D341Med (cell line): ENCODE measurements at regions not wholly inside any gene's neighbourhood (a gene's known extent, or its start where the extent isn't known, plus 50 kb on each side); places are given as distances from the start of the nearest gene placed in this dataset.
A peak's percentile ranks its signal among the peaks of the same experiment; 100 is the strongest.

ENCODE experiments used
- DNase-seq: peaks from one replicate; pipeline ENCODE4 v3.0.0; 2012; ENCODE audit warnings: low spot score

DNA sequence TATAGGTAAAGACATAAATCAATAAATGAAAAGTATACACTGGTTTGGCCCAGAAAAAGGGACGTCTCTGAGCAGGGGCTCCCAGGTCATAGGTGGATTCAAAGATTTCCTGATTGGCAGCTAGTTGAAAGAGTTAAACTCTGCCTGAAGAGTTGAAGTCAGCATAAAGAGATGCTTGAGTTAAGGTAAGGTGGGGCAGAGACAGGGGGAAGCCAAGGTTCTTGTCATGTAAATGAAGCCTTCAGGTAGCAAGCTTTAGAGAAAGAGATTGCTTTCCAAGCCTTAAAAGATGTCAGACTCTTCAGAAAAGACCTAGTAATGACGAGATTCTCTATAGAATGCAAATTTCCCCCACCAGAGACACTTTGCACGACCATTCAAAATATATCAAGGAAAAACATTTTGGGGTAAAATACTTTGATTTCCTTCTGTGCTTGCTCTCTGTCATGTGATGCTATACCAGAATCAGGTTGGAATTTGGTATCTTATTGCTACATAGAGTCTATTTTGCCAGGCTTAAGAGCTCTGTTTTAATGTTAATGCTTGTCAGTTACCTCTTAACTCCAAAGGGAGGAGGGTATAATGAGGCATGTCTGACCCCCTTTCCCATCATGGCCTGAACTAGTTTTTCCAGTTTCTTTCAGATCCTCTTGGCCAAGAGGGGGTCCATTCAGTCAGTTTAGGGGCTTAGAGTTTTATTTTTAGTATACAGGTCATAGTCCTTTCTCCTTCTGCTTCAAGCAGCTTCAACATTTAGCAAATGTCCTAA lies 429.6 kb downstream of the ADRA2A start:
- no peak for DNase-seq

DNA sequence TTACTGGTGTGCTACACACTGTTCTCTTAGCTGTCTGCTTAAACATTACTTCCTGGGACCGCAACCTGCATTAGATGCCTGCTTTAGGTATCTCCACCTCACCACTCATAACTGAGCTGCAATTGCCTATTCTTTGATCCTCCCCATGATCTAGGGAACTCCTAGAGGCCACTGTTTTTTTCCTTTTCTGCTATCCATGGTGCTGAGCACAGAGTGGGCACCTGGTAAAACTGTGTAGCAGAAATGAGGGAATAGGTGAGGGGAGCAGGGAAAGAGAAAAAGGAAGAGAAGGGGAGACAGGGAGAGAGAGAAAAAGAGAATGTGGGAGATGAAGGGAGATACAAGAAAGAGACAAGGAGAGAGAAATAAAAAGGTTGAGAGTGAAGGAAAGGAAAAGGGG lies 434.9 kb downstream of the ADRA2A start:
- DNase-seq, result no peak

DNA sequence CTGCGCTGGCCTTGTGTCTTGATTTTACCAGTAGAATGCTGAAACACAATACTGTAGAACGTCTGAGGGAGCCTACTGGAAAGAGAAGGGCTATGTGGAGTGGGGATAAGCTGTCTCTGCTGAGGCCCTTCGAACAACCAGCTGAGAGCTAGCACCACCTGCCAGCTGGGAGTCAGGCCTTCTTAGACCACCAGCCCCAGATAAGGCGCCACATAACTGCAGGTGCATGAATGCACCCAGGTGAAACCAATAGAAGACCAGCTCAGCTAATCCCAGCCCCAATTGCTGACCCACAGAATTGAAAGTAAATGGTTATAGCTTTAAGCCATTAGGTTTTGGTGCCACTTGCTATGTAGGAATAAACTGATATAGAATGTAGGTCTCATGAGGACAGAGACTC lies 438.4 kb downstream of the ADRA2A start:
- no peak for DNase-seq

DNA sequence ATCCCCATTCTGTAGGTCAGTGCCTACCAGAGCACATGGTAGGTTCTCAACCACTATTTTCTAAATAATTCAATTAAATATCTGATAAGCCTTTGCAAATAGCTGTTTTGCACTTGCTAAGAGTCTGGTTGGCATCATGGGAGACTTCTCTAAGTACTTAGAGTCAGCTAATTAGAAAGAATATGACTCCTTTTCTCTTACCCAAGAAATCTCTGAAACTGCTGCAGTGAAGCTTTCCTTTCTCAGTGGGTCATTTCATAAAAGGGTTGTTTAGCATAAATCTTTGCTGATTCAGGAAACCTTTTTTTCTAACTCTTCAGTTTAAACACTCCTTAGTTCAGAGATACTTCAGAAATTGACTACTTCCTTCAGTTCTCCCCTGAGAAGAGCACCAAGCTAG lies 438.9 kb downstream of the ADRA2A start:
- DNase-seq, result no peak

DNA sequence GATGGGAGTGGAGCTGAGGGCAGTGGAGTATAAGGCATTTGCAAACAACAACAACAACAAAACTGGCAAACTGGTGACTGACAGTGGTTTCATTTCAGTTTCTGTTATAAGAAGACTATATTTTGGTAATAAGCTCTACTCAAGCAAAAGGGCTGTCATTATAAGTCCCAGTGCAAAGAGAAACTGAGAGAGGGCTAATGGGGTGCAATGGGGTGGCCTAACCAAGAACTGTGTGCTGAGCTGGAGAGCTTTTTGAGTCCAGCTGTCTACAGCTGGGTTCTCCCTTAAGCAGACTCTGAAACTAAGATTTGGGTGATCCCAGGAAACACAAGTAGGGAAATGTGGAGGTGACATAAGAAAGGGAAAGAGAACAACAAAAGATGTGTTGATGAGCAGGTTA lies 439.3 kb downstream of the ADRA2A start:
- DNase-seq, result no peak

DNA sequence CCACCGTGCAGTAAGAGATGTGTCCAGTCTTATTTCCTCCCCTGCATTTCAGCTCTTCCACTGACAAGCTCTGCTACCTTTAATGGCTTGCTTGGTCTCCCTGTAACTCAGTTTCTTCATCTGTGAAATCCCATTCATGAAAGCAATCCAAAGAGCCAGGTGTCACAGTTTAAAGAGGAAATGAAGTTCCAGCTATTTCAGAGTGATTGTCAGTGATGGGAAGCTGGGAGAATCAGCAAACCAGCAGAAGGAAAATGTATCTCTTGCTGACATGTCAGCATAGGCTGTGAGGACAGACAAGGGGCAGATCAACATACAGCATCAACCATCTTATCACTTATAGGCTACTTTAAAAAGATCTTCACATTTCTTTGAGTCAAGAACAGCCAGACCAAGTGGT lies 445.3 kb downstream of the ADRA2A start:
- DNase-seq, result no peak

DNA sequence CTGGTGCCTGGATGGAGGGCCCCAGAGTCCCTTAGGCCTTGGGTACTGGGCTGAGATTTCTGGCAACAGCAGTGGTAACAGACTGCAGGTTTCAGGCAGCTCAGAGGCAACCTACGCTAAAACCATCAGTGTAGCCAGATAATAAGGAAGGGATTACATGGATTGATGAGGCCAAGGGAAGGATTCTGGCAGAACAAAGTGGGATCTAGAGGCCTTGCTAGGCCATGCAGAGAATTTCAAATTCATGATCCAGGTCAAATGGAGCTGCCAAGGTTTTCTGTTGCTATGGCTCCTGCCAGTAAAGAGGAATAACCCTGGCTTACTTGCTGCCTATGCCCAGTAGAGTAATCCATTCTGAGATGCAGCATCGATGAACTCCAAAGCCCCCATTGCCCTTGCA lies 445.7 kb downstream of the ADRA2A start:
- DNase-seq, result peak; percentile 22

DNA sequence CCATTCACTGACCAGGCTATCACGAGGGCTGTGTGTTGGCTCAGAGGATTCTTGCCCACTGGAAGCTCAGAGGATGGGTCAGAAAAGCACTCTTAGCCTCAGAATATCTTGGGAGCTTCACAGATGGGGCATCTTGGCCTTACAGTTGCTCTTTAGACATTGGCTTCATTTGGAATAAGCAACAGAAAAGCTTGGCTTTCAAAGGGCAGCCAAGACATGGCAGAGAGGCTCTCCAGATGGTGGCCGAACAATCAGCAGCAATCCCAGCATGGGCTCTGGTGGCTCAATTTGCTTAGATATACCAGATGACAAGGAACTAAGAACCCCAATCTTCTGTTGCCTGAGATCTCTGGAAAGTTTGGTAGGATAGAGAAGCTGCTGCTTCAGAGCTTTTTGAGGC lies 446.2 kb downstream of the ADRA2A start:
- DNase-seq, result no peak

DNA sequence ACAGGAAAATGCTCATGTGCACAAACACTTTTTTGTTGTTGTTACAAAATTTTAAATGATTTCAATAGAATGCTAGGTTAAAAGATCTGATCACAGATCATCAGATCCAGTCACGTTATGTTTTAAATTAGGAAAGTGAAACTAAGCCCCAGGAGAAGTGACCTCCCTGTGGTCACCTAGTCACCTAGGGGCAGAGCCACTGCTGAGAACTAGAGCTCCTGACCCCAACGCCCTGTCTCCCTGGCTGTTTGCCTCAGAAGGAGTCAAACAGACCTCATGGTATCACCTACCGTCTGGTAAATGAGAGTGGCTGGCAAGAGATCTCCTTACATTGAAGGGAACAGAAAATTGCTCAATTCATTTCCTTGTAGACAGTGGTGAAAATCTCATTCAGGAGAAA lies 447.3 kb downstream of the ADRA2A start:
- DNase-seq, result no peak

DNA sequence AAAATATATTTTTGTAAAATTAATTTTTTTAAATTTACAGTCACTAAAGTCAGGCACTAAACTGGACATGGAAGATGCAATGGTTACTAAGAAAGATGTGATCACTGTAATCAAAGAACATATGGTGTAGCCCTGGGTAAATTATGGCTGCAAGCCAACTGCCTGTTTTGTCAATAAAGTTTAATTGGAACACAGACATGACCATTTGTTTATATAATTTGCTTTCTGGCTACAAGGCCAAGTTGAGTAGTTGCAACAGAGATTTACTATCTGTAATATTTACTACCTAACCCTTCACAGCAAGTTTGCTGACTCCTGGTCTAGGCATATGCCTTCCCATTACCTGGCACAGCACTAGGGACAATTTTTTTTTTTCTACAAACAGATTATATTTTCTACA lies 448.9 kb downstream of the ADRA2A start:
- no peak for DNase-seq

DNA sequence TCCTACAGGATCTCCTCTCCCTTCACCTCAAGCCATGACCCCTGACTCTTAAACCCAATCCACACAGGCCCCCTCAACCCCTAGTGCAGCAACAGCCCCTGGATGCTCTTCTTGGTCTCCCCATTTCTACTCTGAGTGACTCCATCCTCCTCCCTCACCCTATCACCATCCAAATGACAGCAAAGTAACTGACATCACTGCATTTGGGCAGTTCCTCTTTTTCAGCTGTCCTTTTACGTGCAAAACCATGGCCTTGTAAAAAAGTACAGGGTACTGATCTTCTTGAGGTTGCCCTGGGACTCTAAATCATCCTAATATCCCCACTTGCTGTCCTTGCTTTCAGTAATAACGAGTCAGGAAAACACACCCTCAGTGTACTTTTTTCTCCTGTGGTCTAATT lies 454.9 kb downstream of the ADRA2A start:
- no peak for DNase-seq

DNA sequence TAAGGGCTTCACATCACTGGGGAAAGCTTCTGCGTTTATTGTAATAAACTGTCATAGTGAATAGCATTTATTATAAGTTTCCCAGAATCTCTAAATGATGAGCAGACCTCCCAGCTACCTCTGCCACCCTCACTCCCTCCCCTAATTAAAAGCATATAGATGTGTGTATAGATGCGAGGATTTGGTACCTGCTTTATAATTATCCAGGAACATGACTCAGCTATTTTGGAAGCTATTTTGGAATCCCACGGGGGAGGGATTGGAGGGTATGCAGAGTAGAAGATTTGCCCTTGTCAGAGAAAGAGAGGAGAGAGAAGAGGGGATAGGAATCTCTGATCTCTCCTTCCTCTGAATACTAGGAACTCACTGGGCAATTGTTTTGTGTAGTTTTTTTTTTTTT lies 455.3 kb downstream of the ADRA2A start:
- DNase-seq, result no peak

DNA sequence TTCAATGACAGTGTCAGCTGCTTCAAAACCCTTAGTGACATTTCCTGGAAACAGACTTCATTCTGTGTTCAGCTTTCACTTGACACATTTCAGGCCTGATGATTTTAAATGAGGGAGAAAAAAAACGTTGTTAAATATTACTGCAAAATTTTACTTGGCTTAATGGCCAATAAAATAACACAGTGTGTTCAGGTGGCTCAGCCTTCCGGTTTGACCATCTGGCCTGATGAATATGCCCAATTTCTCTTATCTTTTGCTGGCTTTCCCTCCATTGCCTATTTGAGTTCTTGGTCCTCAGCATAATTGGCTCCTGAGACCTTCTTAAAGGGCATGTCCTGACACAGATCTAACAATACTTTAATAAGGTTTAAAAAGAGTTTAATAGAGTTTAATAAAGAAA lies 462.4 kb downstream of the ADRA2A start:
- no peak for DNase-seq

DNA sequence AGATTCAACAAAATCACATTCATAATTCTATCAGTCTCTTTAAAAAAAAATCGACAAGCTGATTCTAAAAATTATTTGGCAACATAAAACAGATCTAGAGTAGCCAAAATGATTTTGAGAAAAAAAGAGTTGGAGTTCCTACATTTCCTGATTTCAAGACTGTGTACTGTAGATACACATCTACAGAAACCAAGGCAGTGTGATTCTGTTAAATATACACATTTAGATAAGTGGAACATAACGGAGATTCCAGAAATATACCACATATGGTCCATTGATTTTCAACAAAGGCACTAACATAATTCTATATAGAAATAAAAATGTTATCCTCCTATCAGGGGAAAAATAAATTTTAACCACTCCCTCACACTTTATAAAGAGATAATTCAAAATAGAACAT lies 467.0 kb downstream of the ADRA2A start:
- no peak for DNase-seq

DNA sequence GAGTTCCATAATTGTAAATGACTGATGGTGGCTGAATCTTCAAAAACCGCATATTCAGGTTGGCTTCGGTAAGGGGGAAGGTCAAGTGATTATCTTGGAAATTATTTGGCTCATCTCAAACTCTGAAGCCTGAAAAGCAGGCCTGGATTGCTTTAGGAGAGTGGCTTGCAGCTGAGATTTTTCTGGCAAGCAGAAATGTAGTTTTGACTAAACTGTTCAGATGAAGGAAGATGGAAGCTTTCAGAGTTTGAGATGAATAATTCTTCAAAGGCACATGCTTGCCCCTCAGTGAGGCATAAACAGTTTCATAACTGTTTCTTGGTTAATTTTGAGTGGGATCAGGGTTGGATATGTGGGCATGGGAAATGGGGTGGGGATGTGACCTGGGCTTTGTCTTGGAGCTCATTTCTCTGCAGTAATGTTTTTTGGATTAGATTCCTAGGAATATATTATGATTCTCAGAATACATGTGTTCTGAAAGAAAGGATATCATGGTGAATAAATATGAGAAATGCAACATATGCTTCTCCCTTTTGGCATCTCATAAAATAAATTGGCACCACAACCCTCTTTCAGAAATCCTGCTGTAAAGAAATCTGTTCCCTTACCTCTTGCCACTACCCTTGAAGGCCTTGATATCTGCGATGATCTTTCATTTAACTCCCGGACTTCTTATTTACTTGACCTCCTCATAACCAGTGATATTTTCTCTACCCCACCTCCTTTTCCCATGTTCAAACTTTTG lies 469.2 kb downstream of the ADRA2A start:
- no peak for DNase-seq

DNA sequence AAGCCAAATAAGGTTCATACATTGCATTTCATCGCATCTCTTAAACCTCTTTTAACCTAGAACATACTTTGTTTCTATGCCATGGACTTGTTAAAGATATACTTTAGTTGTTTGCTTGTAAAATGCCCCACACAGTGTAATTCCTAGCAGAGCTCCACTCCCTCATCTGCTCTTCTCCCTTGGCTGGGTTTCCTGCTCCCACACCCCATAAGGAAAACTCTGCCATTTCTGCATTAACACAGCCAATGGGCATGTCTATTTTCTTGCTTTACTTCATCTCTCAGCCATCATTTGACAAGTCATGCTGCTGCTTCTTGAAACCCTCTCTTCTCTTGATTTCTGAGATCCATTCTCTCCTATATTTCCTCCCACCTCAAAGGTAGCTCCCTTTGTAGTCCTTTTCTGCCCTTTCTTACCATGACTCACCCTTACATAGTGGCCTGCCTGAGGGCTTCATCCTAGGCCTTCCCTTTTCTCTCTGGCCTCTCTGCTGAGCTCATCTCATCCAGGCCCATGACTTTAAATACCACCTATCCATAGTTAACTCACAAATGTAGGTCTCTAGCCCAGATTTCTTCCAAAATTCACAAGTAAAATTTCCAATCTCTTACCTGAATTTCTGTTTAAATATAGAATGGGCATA lies 471.4 kb downstream of the ADRA2A start:
- DNase-seq, result no peak

DNA sequence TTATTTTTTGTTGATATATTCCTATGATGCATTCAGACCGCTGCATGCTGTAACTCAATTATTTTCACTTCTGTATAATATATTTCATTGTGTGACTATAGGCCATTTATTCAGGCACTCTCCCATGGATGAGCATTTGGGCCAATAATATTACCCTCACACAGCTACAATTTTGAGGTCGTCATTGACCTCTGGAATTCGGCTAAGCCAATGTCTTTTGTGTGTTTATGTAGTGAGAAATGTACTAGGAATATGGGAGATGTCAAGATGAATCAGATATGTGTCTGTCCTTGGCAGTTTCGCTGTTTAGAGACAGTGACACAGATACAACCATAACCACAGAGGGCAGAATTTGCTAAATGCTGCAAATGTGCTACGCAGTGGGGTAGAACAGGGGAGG lies 474.2 kb downstream of the ADRA2A start:
- no peak for DNase-seq

DNA sequence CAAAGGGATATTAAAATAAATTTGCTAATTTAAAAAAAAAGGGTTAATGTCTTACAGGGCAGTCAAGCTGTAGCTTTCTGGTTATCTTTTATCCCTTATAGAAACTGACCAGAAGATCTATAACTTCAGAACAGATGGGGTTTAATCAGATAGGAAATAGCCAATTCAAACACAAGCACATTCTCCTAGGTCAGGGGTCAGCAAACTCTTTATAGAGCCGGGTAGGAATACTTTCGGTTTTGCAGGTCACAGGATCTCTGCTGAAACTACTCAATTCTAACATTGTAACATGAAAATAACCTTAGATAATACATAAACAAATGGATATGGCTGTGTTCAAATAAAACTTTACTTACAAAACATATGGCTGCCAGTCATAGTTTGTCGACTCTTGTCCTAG lies 479.8 kb downstream of the ADRA2A start:
- DNase-seq, result no peak

DNA sequence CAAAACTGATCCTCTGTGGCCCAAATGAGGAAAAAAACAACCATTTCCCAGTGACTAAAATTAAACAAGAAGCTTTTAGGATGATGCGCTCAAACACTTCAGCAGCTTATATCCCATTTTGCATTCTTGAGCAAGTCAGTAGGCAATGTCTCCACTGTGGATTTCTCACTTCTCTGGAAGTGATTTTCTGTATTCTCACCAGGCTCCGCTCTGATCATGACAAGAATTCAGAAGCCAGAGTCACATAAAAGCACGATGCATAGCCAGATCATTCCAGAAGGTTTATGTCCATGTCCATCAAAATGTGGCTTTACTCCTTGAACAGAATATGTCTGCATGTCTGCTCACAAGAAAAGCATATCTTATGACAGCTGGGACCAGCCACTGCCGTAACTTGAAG lies 481.4 kb downstream of the ADRA2A start:
- DNase-seq, result no peak

DNA sequence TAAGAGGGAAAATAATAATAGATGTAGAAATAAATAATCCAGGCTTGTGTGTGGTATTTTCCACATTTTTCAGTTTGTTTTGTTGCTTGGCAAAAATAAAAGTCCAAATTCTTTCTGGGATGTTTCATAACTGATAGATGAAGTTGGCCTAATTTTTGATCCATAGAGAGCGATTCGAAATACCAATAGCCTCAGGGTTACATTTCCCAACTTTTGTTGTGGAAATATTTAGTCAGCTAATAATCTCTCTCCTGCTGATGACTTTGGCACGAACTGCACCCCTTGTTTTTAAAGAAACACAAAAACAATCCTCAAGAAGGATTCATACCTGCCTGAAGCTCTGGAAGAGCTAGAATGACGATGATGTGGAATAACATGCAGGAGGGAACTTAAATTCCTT lies 483.2 kb downstream of the ADRA2A start:
- DNase-seq, result no peak

DNA sequence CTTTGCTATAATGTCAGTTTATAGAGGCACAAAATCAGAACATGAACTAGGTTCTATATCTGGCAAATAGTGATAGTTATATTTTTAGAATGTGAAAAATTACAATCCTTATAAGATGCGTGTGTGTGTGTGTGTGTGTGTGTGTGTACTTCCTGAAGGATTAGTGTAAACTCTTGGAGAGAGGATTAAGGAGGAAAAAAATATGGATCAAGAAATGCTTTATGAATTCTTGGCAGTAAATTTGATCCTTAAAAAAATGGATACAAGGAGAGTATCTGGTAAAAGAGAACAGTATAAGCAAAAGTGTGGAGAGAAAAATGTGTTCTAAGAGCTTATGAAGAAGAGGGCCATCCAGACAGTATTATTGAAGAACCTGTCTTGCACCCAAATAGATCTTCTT lies 484.3 kb downstream of the ADRA2A start:
- DNase-seq, result no peak

DNA sequence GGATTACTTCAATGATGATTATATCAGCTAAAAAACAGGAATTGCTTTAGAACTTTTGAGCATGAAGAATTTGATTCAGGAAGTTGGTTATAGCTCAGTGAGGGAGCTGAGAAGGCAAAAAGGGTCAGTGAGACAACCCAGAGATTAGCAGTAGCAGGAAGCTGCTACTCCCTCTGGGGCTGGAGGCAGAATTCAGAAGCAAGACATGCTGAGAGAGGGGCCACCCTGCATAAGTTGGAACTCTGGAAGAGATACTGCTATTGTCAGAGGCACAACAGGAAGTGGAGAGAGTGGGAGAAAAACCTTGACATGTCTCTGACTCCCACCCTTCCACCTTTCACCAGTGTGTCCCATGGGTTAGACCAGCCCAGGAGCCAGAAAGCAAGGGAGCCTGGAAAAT lies 488.7 kb downstream of the ADRA2A start:
- no peak for DNase-seq

DNA sequence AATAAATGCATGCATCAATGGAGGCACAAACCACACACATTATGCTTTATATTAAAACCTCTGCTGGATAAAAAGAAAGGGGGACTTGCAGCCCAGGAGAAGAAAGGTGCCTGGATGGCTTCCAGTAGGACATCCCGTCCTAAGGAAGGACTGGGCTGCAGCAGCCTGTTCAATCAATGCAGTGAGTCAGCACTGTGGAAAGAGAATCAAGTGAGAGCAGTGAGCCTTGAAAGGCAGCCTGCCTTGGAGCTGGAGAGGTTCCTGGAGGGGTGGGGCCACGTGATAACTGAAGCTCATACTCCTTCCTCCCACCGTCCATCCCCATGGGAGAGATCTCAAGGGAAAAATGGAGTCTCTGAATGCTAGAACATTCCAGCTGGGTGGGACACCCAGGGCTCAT lies 501.2 kb downstream of the ADRA2A start:
- no peak for DNase-seq
